LNCAP (cell line): ENCODE measurements at regions not wholly inside any gene's neighbourhood (a gene's known extent, or its start where the extent isn't known, plus 50 kb on each side); places are given as distances from the start of the nearest gene placed in this dataset.
A peak's percentile ranks its signal among the peaks of the same experiment; 100 is the strongest.

Experiments used
- TF ChIP-seq, protein P1 (sequence below): fragments of 450-650 bp; IDR thresholded peaks from 2 replicates; pipeline ENCODE4 v1.5.1; 2017; ENCODE audit warnings: mild to moderate bottlenecking

- TF ChIP-seq, protein P1, sequence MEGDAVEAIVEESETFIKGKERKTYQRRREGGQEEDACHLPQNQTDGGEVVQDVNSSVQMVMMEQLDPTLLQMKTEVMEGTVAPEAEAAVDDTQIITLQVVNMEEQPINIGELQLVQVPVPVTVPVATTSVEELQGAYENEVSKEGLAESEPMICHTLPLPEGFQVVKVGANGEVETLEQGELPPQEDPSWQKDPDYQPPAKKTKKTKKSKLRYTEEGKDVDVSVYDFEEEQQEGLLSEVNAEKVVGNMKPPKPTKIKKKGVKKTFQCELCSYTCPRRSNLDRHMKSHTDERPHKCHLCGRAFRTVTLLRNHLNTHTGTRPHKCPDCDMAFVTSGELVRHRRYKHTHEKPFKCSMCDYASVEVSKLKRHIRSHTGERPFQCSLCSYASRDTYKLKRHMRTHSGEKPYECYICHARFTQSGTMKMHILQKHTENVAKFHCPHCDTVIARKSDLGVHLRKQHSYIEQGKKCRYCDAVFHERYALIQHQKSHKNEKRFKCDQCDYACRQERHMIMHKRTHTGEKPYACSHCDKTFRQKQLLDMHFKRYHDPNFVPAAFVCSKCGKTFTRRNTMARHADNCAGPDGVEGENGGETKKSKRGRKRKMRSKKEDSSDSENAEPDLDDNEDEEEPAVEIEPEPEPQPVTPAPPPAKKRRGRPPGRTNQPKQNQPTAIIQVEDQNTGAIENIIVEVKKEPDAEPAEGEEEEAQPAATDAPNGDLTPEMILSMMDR = peak; percentile 80
Observed at GRCh38 chr3:8301977-8302735, 199.5 kb upstream of the LMCD1 start.

DNA sequence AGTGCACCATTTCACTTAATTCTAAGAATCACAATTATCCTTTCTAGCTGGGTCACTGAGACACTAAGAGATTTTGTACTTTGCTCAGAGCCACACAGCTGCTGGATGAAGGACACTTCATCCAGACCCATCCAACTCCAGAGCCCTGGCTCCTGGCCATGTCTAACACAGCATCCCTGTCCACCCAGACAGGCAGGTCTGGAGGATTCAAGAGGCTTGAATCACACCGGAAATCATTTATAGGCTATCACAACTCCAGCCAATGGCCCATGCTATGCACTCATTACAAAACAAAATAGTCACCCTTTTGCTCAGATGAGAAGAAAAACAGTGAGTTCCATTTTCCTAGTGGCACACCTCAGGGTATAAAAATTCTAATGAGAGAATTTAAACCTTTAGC lies 198.2 kb upstream of the LMCD1 start:
- TF ChIP-seq, protein P1 = no peak

DNA sequence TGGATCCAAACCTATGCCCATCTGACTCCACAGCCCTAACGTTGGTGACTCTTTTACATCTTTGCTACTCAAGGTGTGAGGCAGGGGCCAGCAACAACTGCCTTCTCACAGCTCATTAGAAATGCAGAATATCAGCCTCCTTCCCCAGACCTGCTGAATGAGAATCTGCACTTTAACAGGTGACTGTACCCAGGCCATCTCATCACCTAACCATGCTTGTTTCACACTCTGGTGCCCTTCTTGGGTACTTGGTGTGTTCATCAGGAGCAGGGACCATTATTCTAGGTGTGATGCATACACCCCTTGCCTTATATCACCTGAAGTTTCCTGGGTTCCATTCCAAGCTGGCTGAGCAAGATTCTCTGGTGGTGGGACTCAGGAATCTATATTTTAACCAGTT lies 196.3 kb upstream of the LMCD1 start:
- TF ChIP-seq, protein P1 = no peak

GRCh38 chr3:8307545-8308110 lies 194.0 kb upstream of the LMCD1 start:
- TF ChIP-seq, protein P1 = no peak

GRCh38 chr3:8311321-8311720 lies 190.3 kb upstream of the LMCD1 start:
- TF ChIP-seq, protein P1 = no peak

GRCh38 chr3:8312685-8313084 lies 188.9 kb upstream of the LMCD1 start:
- TF ChIP-seq, protein P1 = no peak

- TF ChIP-seq, protein P1 = no peak
Observed at GRCh38 chr3:8313560-8314267, 187.9 kb upstream of the LMCD1 start.
